GM23338 (cell line): ENCODE measurements at regions not wholly inside any gene's neighbourhood (a gene's known extent, or its start where the extent isn't known, plus 50 kb on each side); places are given as distances from the start of the nearest gene placed in this dataset.

ENCODE experiments used
- CREB1 ChIP-seq: fragments of 250-450 bp; sonication (Bioruptor Pico); IDR thresholded peaks from 2 replicates; pipeline ENCODE4 v1.5.0; 2020; ENCODE audit warnings: low read depth, mild to moderate bottlenecking, moderate library complexity
- EZH2 ChIP-seq: fragments of 200-600 bp; sonication (generic); IDR thresholded peaks from one replicate; pipeline ENCODE4 v1.8.0; 2017; ENCODE audit warnings: antibody characterized with exemption, mild to moderate bottlenecking, low read depth; ENCODE audit not compliant: unreplicated experiment
- TF ChIP-seq, protein P1 (sequence below), 2 experiments: fragments of 200-600 bp in 1 of 2; sonication (generic) in 1 of 2; conservative IDR thresholded peaks; 2 replicates each; pipeline versions ENCODE4 v1.5.1 to v1.6.1; 2016 to 2017; ENCODE audit warnings: antibody characterized with exemption in 2 of 2, low read depth in 2 of 2, mild to moderate bottlenecking in 2 of 2, moderate library complexity in 1 of 2

DNA sequence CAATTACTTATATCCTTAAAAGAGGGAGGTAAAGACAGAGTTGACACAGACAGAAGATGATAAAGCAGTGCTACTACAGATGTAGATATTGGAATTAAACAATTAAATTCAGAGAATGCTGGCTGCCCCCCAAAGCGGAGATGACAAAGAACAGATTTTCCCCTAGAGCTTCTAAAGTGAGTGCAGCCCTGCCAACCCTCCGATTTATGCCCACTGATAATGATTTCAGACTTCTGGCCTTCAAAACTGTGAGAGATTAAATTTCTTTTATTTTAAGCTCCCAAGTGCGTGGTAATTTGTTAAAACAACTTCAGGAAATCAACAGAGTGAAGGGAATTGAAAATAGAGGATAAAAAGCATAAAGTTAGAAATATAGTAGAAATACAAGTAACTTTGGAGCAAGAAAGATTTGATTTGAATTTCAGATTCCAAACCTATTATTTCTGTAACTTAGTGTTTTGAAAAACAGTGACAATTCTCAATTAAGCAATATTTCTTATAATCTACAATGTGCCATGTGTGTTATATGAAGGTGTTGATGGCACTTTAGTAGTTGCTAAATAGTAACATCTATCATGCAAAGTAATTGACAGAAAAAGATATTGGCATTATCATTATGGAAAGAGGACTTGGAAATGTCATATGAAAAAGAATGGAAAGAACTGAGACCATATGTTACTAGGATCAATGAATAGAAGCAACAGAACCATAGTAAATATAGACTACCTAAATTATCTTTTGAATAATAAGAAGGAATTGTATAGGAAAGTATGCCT, 946.4 kb upstream of the PTPRD start:
- TF ChIP-seq CREB1 (CRISPR knock-in tag): no peak
- TF ChIP-seq, protein P1, sequence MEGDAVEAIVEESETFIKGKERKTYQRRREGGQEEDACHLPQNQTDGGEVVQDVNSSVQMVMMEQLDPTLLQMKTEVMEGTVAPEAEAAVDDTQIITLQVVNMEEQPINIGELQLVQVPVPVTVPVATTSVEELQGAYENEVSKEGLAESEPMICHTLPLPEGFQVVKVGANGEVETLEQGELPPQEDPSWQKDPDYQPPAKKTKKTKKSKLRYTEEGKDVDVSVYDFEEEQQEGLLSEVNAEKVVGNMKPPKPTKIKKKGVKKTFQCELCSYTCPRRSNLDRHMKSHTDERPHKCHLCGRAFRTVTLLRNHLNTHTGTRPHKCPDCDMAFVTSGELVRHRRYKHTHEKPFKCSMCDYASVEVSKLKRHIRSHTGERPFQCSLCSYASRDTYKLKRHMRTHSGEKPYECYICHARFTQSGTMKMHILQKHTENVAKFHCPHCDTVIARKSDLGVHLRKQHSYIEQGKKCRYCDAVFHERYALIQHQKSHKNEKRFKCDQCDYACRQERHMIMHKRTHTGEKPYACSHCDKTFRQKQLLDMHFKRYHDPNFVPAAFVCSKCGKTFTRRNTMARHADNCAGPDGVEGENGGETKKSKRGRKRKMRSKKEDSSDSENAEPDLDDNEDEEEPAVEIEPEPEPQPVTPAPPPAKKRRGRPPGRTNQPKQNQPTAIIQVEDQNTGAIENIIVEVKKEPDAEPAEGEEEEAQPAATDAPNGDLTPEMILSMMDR (conservative IDR thresholded peaks at IDR 0.05; ENCODE audit: low read depth in 2 of 2): no peak
- no peak for TF ChIP-seq EZH2
